HAP-1 (cell line): ENCODE measurements at regions not wholly inside any gene's neighbourhood (a gene's known extent, or its start where the extent isn't known, plus 50 kb on each side); places are given as distances from the start of the nearest gene placed in this dataset.

Experiments
- DNase-seq, 2 experiments: peaks; one replicate each; pipeline ENCODE4 v3.0.0-alpha.2; 2016 to 2020; ENCODE audit warnings: low spot score in 2 of 2
- H3K27me3 ChIP-seq: fragments of 250-450 bp; sonication (Bioruptor Pico); 2 replicates; pipeline ENCODE4 v1.5.1; 2020; ENCODE audit warnings: low read depth, mild to moderate bottlenecking, moderate library complexity
- H3K36me3 ChIP-seq: fragments of 250-450 bp; sonication (Bioruptor Pico); replicated peaks from 2 replicates; pipeline ENCODE4 v1.5.1; 2020; ENCODE audit warnings: mild to moderate bottlenecking
- H3K4me1 ChIP-seq: fragments of 250-450 bp; sonication (Bioruptor Pico); 2 replicates; pipeline ENCODE4 v1.5.1; 2020; ENCODE audit warnings: mild to moderate bottlenecking
- H3K4me3 ChIP-seq: fragments of 250-450 bp; sonication (Bioruptor Pico); 2 replicates; pipeline ENCODE4 v1.5.1; 2020; ENCODE audit warnings: mild to moderate bottlenecking, moderate library complexity
- H3K9me3 ChIP-seq: fragments of 250-450 bp; sonication (Bioruptor Pico); 2 replicates; pipeline ENCODE4 v1.5.1; 2020; ENCODE audit warnings: mild to moderate bottlenecking, moderate library complexity
- in situ Hi-C: fragments of 300-500 bp; cut with MboI; formaldehyde crosslinking; loops from 3 replicates; pipeline ENCODE4 v1.14.3; 2020; ENCODE audit warnings: low sequenced_read_pairs, inconsistent platforms, mixed read lengths

GRCh38 chr17:36661047-36661666 lies 59.8 kb downstream of the MRM1 start:
- Histone ChIP-seq H3K4me3 (no peak overlapping the region), H3K9me3 (no peaks in the 10 kb centered on the region), H3K36me3 (no peaks in the 10 kb centered on the region), H3K27me3 (peaks cover 8% of the 10 kb centered on the region; the same call in 1 of the 2 replicates), H3K4me1 (no peaks in the 10 kb centered on the region)
- DNase-seq: no peak
- in situ Hi-C loops: no loop called here

DNA sequence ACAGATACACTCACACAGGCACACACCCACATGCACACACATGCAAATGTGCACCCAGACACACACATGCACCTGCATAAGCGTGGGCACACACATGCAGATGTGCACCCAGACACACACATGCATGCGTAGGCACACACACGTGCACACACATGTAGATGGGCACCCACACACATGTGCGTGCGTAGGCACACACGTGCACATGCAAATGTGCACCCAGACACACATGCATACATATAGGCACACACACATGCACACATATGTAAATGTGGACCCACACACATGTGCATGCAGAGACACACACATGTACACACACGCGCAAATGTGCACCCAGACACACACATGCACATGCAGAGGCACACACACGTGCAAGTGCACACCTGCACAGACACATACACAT lies 60.3 kb downstream of the MRM1 start:
- Histone ChIP-seq H3K9me3 (no peaks in the 10 kb centered on the region), H3K27me3 (peaks cover 8% of the 10 kb centered on the region; the same call in 1 of the 2 replicates), H3K4me3 (no peak overlapping the region), H3K4me1 (no peaks in the 10 kb centered on the region), H3K36me3 (no peaks in the 10 kb centered on the region)
- in situ Hi-C loops: no loop called here
- DNase-seq: no peak

- no peaks in the 10 kb centered on the region for H3K4me1 ChIP-seq
- no peaks in the 10 kb centered on the region for H3K36me3 ChIP-seq
- peaks cover 10% of the 10 kb centered on the region; the same call in 1 of the 2 replicates for H3K27me3 ChIP-seq
- in situ Hi-C loops: no loop called here
- no peak for DNase-seq
- H3K9me3 ChIP-seq: no peaks in the 10 kb centered on the region
- no peak overlapping the region for H3K4me3 ChIP-seq
Observed at GRCh38 chr17:36665417-36665816, 64.0 kb downstream of the MRM1 start.

- no peaks in the 10 kb centered on the region for H3K9me3 ChIP-seq
- DNase-seq: no peak
- H3K4me3 ChIP-seq: no peak overlapping the region
- H3K4me1 ChIP-seq: no peaks in the 10 kb centered on the region
- no peaks in the 10 kb centered on the region for H3K36me3 ChIP-seq
- in situ Hi-C loops: no loop called here
- H3K27me3 ChIP-seq: peaks cover 2% of the 10 kb centered on the region; the same call in 1 of the 2 replicates
Observed at GRCh38 chr17:36667922-36668321, 66.5 kb downstream of the MRM1 start.

GRCh38 chr17:36668824-36669223 lies 67.4 kb downstream of the MRM1 start:
- no peak overlapping the region for H3K4me3 ChIP-seq
- in situ Hi-C loops: no loop called here
- DNase-seq: no peak

DNA sequence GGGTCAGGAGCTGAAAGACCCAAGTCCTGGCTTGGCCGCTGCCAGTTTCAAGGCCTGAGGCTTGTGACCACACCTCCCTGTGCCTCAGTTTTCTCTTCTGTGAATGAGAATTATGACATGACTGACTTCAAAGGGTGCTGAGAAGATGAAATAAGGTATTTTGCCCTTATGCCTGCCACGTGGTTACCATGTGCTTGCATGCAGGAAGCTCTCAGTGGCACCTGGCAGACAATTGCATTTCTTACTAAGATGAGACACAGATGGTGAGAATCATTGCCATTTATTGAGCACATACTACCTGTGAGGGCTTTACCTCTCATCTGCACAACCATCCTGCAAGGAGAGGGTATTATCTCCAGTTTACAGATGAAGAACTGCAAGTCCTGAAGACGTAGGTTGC lies 69.8 kb downstream of the MRM1 start:
- Histone ChIP-seq H3K9me3 (no peaks in the 10 kb centered on the region), H3K4me3 (no peak overlapping the region), H3K27me3 (0 out of 2 replicates have a peak, but pooled peaks cover 2% of the 10 kb centered on the region), H3K36me3 (no peaks in the 10 kb centered on the region), H3K4me1 (no peaks in the 10 kb centered on the region)
- no peak for DNase-seq
- in situ Hi-C loops: no loop called here

More at GRCh38 chr17:36668824-36669223, 67.4 kb downstream of the MRM1 start:
- Histone ChIP-seq H3K9me3 (no peaks in the 10 kb centered on the region), H3K4me1 (no peaks in the 10 kb centered on the region), H3K27me3 (0 out of 2 replicates have a peak, but pooled peaks cover 2% of the 10 kb centered on the region), H3K36me3 (no peaks in the 10 kb centered on the region)

DNA sequence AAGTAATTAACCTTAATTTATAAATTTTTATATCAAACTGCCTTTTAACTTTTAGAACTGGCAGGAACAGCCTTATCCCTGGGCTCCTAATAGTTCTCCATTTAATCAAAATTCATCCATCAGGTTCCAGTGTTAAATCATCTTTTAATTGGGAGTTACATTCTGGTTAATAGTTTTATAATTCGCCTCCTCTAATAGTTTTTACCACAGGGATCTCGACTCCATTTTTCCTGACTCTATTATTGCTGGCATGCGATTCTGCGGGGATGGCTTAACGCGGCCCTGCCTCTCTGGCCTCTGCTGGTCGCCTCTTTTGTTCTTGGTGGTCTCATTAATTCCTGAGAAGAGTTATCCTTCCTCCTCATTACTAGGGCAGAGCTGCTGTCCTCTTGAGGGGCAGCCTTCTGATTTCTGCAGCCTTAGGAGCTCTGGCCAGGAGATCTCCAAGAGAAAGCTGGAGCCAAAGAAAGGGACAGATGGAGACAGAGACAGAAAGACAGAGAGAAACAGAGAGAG lies 71.1 kb downstream of the MRM1 start:
- Histone ChIP-seq H3K4me1 (no peaks in the 10 kb centered on the region), H3K9me3 (no peaks in the 10 kb centered on the region), H3K4me3 (no peak overlapping the region), H3K27me3 (0 out of 2 replicates have a peak, but pooled peaks cover 2% of the 10 kb centered on the region), H3K36me3 (no peaks in the 10 kb centered on the region)
- in situ Hi-C loops: no loop called here
- DNase-seq: no peak

DNA sequence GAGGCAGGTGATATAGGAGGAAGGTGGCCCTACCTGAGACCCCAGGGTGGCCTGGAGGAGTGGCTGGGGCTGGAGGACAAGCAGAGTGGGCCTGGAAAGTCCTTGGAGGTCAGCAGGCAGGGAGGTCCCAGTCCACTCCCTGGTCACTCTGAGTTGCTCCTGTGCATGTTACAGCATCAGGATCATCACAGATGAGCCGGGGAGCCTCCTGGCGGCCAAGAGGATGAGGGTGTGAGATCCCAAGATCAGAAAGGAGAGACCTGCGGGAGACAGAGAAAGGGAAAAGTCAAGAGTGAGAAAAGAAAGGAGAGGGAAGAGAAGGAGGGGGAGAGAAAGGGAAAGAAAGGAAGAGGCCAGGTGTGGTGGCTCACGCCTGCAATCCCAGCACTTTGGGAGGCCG lies 71.7 kb downstream of the MRM1 start:
- Histone ChIP-seq H3K4me1 (no peaks in the 10 kb centered on the region), H3K4me3 (no peak overlapping the region), H3K9me3 (no peaks in the 10 kb centered on the region), H3K36me3 (no peaks in the 10 kb centered on the region), H3K27me3 (0 out of 2 replicates have a peak, but pooled peaks cover 2% of the 10 kb centered on the region)
- in situ Hi-C loops: no loop called here
- DNase-seq: no peak

GRCh38 chr17:36673637-36674277 lies 72.4 kb downstream of the MRM1 start:
- Histone ChIP-seq H3K4me3 (no peak overlapping the region), H3K27me3 (0 out of 2 replicates have a peak, but pooled peaks cover 2% of the 10 kb centered on the region), H3K4me1 (no peaks in the 10 kb centered on the region), H3K36me3 (no peaks in the 10 kb centered on the region), H3K9me3 (no peaks in the 10 kb centered on the region)
- in situ Hi-C loops: no loop called here
- DNase-seq: no peak

DNA sequence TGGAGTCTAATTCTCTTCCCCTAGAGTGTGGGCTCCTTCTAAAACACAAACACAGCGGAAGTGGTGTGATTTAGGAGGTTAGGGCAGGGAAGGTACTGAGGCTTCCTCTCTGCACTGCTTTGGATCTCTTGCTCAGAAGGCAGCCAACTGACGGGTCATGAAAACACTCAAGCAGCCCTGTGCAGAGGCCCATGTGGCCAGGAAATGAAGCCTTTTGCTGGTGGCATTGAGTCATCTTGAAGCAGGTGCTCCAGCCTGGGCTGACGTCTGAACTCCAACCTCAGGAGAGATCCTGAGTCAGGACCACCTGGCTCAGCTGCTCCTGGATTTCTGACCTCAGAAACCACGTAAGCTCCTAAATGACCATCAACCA lies 72.9 kb downstream of the MRM1 start:
- H3K4me1 ChIP-seq: no peaks in the 10 kb centered on the region
- H3K36me3 ChIP-seq: no peaks in the 10 kb centered on the region
- H3K9me3 ChIP-seq: no peaks in the 10 kb centered on the region
- DNase-seq: no peak
- H3K4me3 ChIP-seq: no peak overlapping the region
- in situ Hi-C loops: no loop called here
- H3K27me3 ChIP-seq: 0 out of 2 replicates have a peak, but pooled peaks cover 2% of the 10 kb centered on the region

DNA sequence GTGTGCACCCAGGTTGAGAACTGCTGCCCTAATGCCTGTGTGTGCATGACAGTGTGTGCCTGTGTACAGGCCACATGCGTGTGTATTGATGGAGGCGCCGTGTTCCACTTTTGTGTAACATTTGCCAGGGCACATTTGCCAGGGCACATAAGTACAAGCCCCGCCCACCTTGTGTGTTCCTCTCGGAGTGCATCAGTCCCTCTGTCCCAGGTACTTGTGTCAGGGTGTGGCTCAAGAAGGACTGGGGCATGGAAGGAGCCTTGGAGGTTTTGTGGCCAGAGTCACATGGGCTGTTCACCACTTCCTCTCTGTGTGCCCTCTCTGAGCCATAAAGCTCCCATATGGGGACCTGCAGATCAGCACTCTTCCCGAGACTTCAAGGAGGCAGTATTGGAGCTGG lies 73.9 kb downstream of the MRM1 start:
- no peak for DNase-seq
- in situ Hi-C loops: no loop called here
- no peak overlapping the region for H3K4me3 ChIP-seq

DNA sequence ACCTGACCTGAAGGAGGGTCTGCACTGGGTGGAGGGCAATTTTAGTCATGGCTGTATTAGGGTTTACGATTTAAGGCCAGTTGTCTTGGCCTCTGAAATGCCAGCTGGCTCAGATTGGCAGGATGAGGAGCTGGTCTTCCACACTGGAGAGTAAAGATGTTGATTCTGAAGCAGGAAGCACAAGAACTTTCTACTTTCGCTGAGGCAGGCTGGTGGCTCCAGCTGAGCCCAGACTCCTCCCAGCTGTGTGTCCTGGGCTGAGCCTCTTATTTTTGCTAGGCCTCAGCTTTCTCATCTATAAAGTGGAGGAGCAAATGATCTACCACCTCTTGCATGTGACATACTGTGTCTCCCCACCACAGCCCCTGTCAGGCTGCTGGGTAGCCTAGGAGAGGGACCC lies 74.4 kb downstream of the MRM1 start:
- Histone ChIP-seq H3K9me3 (no peaks in the 10 kb centered on the region), H3K4me3 (no peak overlapping the region), H3K27me3 (no peaks in the 10 kb centered on the region), H3K4me1 (no peaks in the 10 kb centered on the region), H3K36me3 (no peaks in the 10 kb centered on the region)
- in situ Hi-C loops: no loop called here
- no peak for DNase-seq

More for the DNA sequence above, 73.9 kb downstream of the MRM1 start:
- Histone ChIP-seq H3K36me3 (no peaks in the 10 kb centered on the region), H3K9me3 (no peaks in the 10 kb centered on the region), H3K27me3 (0 out of 2 replicates have a peak, but pooled peaks cover under 1% of the 10 kb centered on the region), H3K4me1 (no peaks in the 10 kb centered on the region)

DNA sequence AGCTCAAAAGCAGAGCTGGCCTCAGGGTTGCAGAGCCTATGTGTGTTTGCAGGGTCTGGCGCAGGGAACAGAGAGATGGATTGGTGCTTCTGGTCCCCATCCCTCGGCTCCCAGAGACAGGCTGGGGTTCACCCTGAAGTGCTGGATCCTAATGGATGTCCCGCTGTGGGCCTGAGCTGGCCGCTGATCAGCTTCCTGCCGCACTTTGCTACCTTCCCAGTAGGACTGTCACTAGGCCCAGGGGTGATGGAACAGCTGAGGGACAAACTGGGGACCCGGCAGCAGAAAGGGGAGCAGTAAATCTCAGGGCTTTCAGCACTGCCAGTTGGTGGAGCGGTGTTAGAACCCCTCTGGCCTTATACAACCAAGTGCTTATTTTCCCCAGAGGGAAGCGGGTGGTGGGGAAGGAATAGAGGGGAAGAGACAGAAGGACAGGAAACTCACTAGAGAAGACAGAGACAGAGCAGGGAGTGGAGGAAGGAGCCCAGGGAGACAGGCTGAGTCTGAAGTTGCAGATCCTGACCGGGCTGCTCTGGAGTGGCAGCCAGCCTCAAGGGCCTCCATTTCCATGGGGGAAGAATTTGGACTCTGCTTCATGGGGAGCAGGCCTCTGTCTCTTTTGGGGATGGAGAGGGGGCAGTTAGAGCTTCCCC lies 78.6 kb downstream of the MRM1 start:
- Histone ChIP-seq H3K27me3 (no peaks in the 10 kb centered on the region), H3K4me3 (no peak overlapping the region), H3K4me1 (no peaks in the 10 kb centered on the region), H3K36me3 (no peaks in the 10 kb centered on the region), H3K9me3 (no peaks in the 10 kb centered on the region)
- in situ Hi-C loops: no loop called here
- DNase-seq: no peak

GRCh38 chr17:36680701-36681202 lies 79.4 kb downstream of the MRM1 start:
- Histone ChIP-seq H3K4me1 (no peaks in the 10 kb centered on the region), H3K9me3 (no peaks in the 10 kb centered on the region), H3K4me3 (no peak overlapping the region), H3K36me3 (no peaks in the 10 kb centered on the region), H3K27me3 (no peaks in the 10 kb centered on the region)
- in situ Hi-C loops: no loop called here
- DNase-seq: no peak
